Large intestine (tissue), 3 donors: ENCODE measurements at regions not wholly inside any gene's neighbourhood (a gene's known extent, or its start where the extent isn't known, plus 50 kb on each side); places are given as distances from the start of the nearest gene placed in this dataset.

Experiments
- DNase-seq, 2 donors: peaks; one replicate each; pipeline versions ENCODE4 v3.0.0 to v3.0.0-alpha.2; 2013
- H3K27ac ChIP-seq: one replicate; pipeline ENCODE4 v1.5.1; 2013; ENCODE audit warnings: low read length
- H3K27me3 ChIP-seq: 2 replicates; pipeline ENCODE4 v1.6.1; 2013; ENCODE audit warnings: low read length; ENCODE audit not compliant: control insufficient read depth, insufficient read depth
- H3K36me3 ChIP-seq: 2 replicates; pipeline ENCODE4 v1.6.1; 2013; ENCODE audit warnings: low read length; ENCODE audit not compliant: control insufficient read depth, insufficient read depth
- H3K4me1 ChIP-seq: one replicate; pipeline ENCODE4 v1.6.1; 2013; ENCODE audit warnings: low read length; ENCODE audit not compliant: control insufficient read depth, insufficient read depth
- H3K4me3 ChIP-seq: one replicate; pipeline ENCODE4 v1.5.1; 2013; ENCODE audit warnings: low read length
- H3K9me3 ChIP-seq: one replicate; pipeline ENCODE4 v1.6.1; 2013; ENCODE audit warnings: mild to moderate bottlenecking, low read depth, low read length, moderate library complexity; ENCODE audit not compliant: control insufficient read depth
- WGBS: methylation state at CpG from one replicate; pipeline ENCODE4 v1.1.5; 2013; ENCODE audit warnings: low lambda C conversion rate; ENCODE audit not compliant: insufficient coverage; 5-methylcytosine and 5-hydroxymethylcytosine counted together

- Histone ChIP-seq H3K4me3 (no peak overlapping the region), H3K27me3 (peaks cover 6% of the 10 kb centered on the region), H3K27ac (no peak overlapping the region), H3K9me3 (no peaks in the 10 kb centered on the region), H3K4me1 (no peaks in the 10 kb centered on the region), H3K36me3 (no peaks in the 10 kb centered on the region)
- no CpG with 5 or more reads among the region's 11 CpGs for WGBS
- no peak for DNase-seq
Observed at GRCh38 chr1:22369294-22370189, 82.1 kb upstream of the ZBTB40 start.

GRCh38 chr1:22370190-22370498 lies 81.5 kb upstream of the ZBTB40 start:
- 40% methylated on average over 1 of the region's 1 CpG for WGBS
- DNase-seq: no peak
- Histone ChIP-seq H3K27ac (no peak overlapping the region), H3K4me3 (no peak overlapping the region), H3K9me3 (no peaks in the 10 kb centered on the region), H3K36me3 (no peaks in the 10 kb centered on the region), H3K27me3 (peaks cover 6% of the 10 kb centered on the region), H3K4me1 (no peaks in the 10 kb centered on the region)

- no CpG with 5 or more reads among the region's 5 CpGs for WGBS
- no peak overlapping the region for H3K27ac ChIP-seq
- DNase-seq: no peak
- peaks cover 6% of the 10 kb centered on the region for H3K27me3 ChIP-seq
- H3K9me3 ChIP-seq: no peaks in the 10 kb centered on the region
- no peaks in the 10 kb centered on the region for H3K4me1 ChIP-seq
- H3K4me3 ChIP-seq: no peak overlapping the region
- no peaks in the 10 kb centered on the region for H3K36me3 ChIP-seq
Observed at GRCh38 chr1:22371408-22371807, 80.2 kb upstream of the ZBTB40 start.

DNA sequence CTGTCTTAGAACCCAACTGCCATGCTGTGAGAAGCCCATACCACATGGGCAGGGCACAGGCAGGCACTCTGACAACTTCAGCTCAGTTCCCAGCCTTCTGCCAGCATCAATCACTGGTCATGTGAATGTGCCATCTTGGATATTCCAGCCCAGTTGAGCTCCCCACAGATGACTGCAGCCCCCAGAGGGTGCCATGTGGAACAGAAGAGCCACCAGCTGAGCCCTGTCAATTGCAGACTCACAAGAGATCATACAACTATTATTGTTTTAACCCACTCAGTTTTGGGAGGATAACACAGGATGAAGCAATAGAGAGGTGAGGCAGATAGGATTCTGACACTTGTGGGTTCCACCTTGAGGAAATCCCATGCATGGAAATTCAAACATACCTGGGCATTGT lies 78.4 kb upstream of the ZBTB40 start:
- H3K4me3 ChIP-seq: no peak overlapping the region
- H3K27me3 ChIP-seq: peaks cover 6% of the 10 kb centered on the region
- H3K9me3 ChIP-seq: no peaks in the 10 kb centered on the region
- no peaks in the 10 kb centered on the region for H3K36me3 ChIP-seq
- H3K4me1 ChIP-seq: no peaks in the 10 kb centered on the region
- no peak for DNase-seq
- H3K27ac ChIP-seq: no peak overlapping the region

- no peak overlapping the region for H3K27ac ChIP-seq
- peaks cover 6% of the 10 kb centered on the region for H3K27me3 ChIP-seq
- H3K4me1 ChIP-seq: no peaks in the 10 kb centered on the region
- H3K36me3 ChIP-seq: no peaks in the 10 kb centered on the region
- no peak for DNase-seq
- no peaks in the 10 kb centered on the region for H3K9me3 ChIP-seq
- no peak overlapping the region for H3K4me3 ChIP-seq
- WGBS: no CpG with 5 or more reads among the region's 1 CpG
Observed at GRCh38 chr1:22374001-22374400, 77.7 kb upstream of the ZBTB40 start.

DNA sequence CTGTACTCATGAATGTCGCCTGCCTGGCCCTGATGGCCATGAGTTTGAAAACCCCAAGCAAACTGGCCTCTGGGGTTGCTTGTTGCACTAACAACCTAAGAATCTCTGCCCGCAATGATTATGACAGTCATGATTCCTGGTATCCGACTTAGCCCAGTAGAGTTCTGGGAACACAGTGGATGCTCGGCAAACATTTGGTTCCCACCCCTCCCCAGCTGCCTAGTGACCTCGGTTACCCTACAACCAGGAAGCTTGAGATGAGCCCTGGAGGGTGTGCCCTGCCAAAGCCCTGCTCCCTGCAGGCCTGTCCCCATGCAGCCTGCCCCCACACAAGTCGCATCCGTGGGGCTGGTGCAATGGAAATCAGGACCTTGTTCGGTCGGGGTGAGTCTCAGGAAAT lies 76.0 kb upstream of the ZBTB40 start:
- no CpG with 5 or more reads among the region's 9 CpGs for WGBS
- Histone ChIP-seq H3K27ac (no peak overlapping the region), H3K36me3 (no peaks in the 10 kb centered on the region)

DNA sequence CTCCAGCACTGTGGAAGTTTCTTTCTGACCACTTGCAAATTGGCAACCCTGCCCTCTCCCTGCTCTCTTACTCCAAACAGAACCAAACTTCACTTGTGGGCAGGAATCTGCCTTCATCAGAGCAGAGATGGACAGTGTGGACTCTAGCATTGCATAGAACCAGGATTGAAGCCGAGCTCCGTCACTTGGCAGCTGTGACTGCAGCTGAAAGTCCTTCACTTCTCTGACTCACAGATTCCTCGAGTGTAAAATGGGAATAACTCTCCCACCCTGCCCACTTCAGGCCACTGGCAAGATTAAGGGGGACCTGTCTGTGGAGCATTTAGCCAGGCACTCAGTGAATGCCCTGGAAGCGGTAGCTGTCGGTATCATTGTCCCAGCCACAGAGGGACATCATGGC lies 75.7 kb upstream of the ZBTB40 start:
- no peak overlapping the region for H3K4me3 ChIP-seq
- no peak for DNase-seq
- no peak overlapping the region for H3K27ac ChIP-seq
- no peaks in the 10 kb centered on the region for H3K4me1 ChIP-seq
- no peaks in the 10 kb centered on the region for H3K36me3 ChIP-seq
- H3K27me3 ChIP-seq: peaks cover 3% of the 10 kb centered on the region
- no peaks in the 10 kb centered on the region for H3K9me3 ChIP-seq
- no CpG with 5 or more reads among the region's 5 CpGs for WGBS

More for the DNA sequence above, 76.0 kb upstream of the ZBTB40 start:
- H3K9me3 ChIP-seq: no peaks in the 10 kb centered on the region
- peaks cover 6% of the 10 kb centered on the region for H3K27me3 ChIP-seq
- H3K4me3 ChIP-seq: no peak overlapping the region
- no peak for DNase-seq
- no peaks in the 10 kb centered on the region for H3K4me1 ChIP-seq

GRCh38 chr1:22376546-22376945 lies 75.1 kb upstream of the ZBTB40 start:
- H3K36me3 ChIP-seq: no peaks in the 10 kb centered on the region
- DNase-seq: no peak
- H3K9me3 ChIP-seq: no peaks in the 10 kb centered on the region
- H3K4me1 ChIP-seq: no peaks in the 10 kb centered on the region
- H3K27ac ChIP-seq: no peak overlapping the region
- peaks cover under 1% of the 10 kb centered on the region for H3K27me3 ChIP-seq
- no CpG with 5 or more reads among the region's 8 CpGs for WGBS
- H3K4me3 ChIP-seq: no peak overlapping the region

- no peak for DNase-seq
- no peaks in the 10 kb centered on the region for H3K36me3 ChIP-seq
- no peaks in the 10 kb centered on the region for H3K27me3 ChIP-seq
- H3K4me1 ChIP-seq: no peaks in the 10 kb centered on the region
- no peak overlapping the region for H3K27ac ChIP-seq
- H3K9me3 ChIP-seq: no peaks in the 10 kb centered on the region
- no CpG with 5 or more reads among the region's 3 CpGs for WGBS
- no peak overlapping the region for H3K4me3 ChIP-seq
Observed at GRCh38 chr1:22376976-22377375, 74.7 kb upstream of the ZBTB40 start.

GRCh38 chr1:22379566-22379965 lies 72.1 kb upstream of the ZBTB40 start:
- Histone ChIP-seq H3K4me1 (no peaks in the 10 kb centered on the region), H3K27ac (no peak overlapping the region), H3K27me3 (peaks cover 5% of the 10 kb centered on the region), H3K9me3 (no peaks in the 10 kb centered on the region), H3K4me3 (no peak overlapping the region), H3K36me3 (no peaks in the 10 kb centered on the region)
- DNase-seq: no peak
- WGBS: 60% methylated on average over 1 of the region's 7 CpGs
